OCI-LY1 (cell line): ENCODE measurements at regions not wholly inside any gene's neighbourhood (a gene's known extent, or its start where the extent isn't known, plus 50 kb on each side); places are given as distances from the start of the nearest gene placed in this dataset.

Experiments
- CTCF ChIP-seq: fragments of 200-600 bp; sonication (generic), shearing (Covaris generic); IDR thresholded peaks from 2 replicates; pipeline ENCODE4 v1.5.1; 2017; ENCODE audit warnings: mild to moderate bottlenecking, antibody characterized with exemption, low read length, moderate library complexity, mixed read lengths
- EZH2 ChIP-seq: fragments of 200-600 bp; sonication (generic), shearing (Covaris generic); IDR thresholded peaks from 2 replicates; pipeline ENCODE4 v1.8.0; 2017; ENCODE audit warnings: borderline replicate concordance, mixed run types, mild to moderate bottlenecking, antibody characterized with exemption, low read length, moderate library complexity, mixed read lengths

- TF ChIP-seq CTCF (no peak), EZH2 (no peak)
Measured at GRCh38 chrX:94401426-94401825, 727.4 kb downstream of the FAM133A start.
